ENCODE measurements at regions not wholly inside any gene's neighbourhood (a gene's known extent, or its start where the extent isn't known, plus 50 kb on each side); places are given as distances from the start of the nearest gene placed in this dataset.
A peak's percentile ranks its signal among the peaks of the same experiment; 100 is the strongest.

GRCh38 chr11:28476049-28476448 lies 367.9 kb downstream of the METTL15 start:
- no peak overlapping the region for H3K4me2 ChIP-seq
- no peak overlapping the region for H3K9ac ChIP-seq
- H2AFZ ChIP-seq (ENCODE audit: low read depth) = no peak overlapping the region
- peak; percentile 60 for TF ChIP-seq GATA2 (CRISPR knock-in tag; IDR thresholded peaks at IDR 0.05)
- TF ChIP-seq, protein P1, sequence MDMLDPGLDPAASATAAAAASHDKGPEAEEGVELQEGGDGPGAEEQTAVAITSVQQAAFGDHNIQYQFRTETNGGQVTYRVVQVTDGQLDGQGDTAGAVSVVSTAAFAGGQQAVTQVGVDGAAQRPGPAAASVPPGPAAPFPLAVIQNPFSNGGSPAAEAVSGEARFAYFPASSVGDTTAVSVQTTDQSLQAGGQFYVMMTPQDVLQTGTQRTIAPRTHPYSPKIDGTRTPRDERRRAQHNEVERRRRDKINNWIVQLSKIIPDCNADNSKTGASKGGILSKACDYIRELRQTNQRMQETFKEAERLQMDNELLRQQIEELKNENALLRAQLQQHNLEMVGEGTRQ (IDR thresholded peaks at IDR 0.05; ENCODE audit: borderline replicate concordance, low read depth, low read length) = no peak
- TF ChIP-seq TCF12 (IDR thresholded peaks at IDR 0.05) = peak; percentile 45; the same call in 1 of the 2 replicates
- peak in 1 of 2 experiments; percentile 62; a peak in 2 of 4 replicates for TF ChIP-seq EP300 (IDR thresholded peaks at IDR 0.05; ENCODE audit: borderline replicate concordance in 1 of 2, low read depth in 1 of 2, low read length in 1 of 2)
- H3K36me3 ChIP-seq (replicated peaks in 1 of 2; ENCODE audit: control insufficient read depth in 1 of 2, insufficient read depth in 2 of 2, low read length in 1 of 2) = no peaks in the 10 kb centered on the region
- no peaks in the 10 kb centered on the region for H4K20me1 ChIP-seq (ENCODE audit: insufficient read depth)
- POLR2A ChIA-PET = no interaction called here
- H3K79me2 ChIP-seq (ENCODE audit: insufficient read depth) = no peaks in the 10 kb centered on the region
- peaks cover 0 to 8% of the 10 kb centered on the region in 2 experiments; a peak in 1 of 4 replicates for H3K4me1 ChIP-seq (ENCODE audit: control insufficient read depth in 1 of 2, insufficient read depth in 2 of 2, low read depth in 1 of 2, low read length in 1 of 2)
- no peak overlapping the region for H3K27ac ChIP-seq (ENCODE audit: low read depth in 2 of 2, low read length in 1 of 2)
- no peaks in the 10 kb centered on the region for H3F3A ChIP-seq (replicated peaks; ENCODE audit: insufficient read depth)
- no peak overlapping the region for H3K4me3 ChIP-seq (ENCODE audit: low read depth in 2 of 2, low read length in 1 of 2)
- peak; percentile 3 for DNase-seq
- no peaks in the 10 kb centered on the region for H3K9me3 ChIP-seq
- no peaks in the 10 kb centered on the region for H3K9me2 ChIP-seq
- no peaks in the 10 kb centered on the region for H3K27me3 ChIP-seq (ENCODE audit: insufficient read depth)
- whole genome bisulfite sequencing (ENCODE audit: low lambda C conversion rate) = 41% methylated on average over 3 of the region's 3 CpGs
- CTCF ChIA-PET = no interaction called here

- Histone ChIP-seq H3K36me3 (replicated peaks in 1 of 2; ENCODE audit: control insufficient read depth in 1 of 2, insufficient read depth in 2 of 2, low read length in 1 of 2) (no peaks in the 10 kb centered on the region), H3K9ac (no peak overlapping the region), H3K27me3 (ENCODE audit: insufficient read depth) (no peaks in the 10 kb centered on the region), H3K4me2 (no peak overlapping the region), H3K4me3 (ENCODE audit: low read depth in 2 of 2, low read length in 1 of 2) (no peak overlapping the region), H3K27ac (ENCODE audit: low read depth in 2 of 2, low read length in 1 of 2) (no peak overlapping the region), H3K4me1 (ENCODE audit: control insufficient read depth in 1 of 2, insufficient read depth in 2 of 2, low read depth in 1 of 2, low read length in 1 of 2) (peaks cover 0 to 8% of the 10 kb centered on the region in 2 experiments; a peak in 1 of 4 replicates), H4K20me1 (ENCODE audit: insufficient read depth) (no peaks in the 10 kb centered on the region), H3K9me2 (no peaks in the 10 kb centered on the region), H2AFZ (ENCODE audit: low read depth) (no peak overlapping the region), H3F3A (replicated peaks; ENCODE audit: insufficient read depth) (no peaks in the 10 kb centered on the region), H3K9me3 (no peaks in the 10 kb centered on the region), H3K79me2 (ENCODE audit: insufficient read depth) (no peaks in the 10 kb centered on the region)
- TF ChIP-seq TEAD4 (IDR thresholded peaks at IDR 0.05; ENCODE audit: borderline replicate concordance, insufficient read depth) = no peak
- no peak for TF ChIP-seq NFIC (IDR thresholded peaks at IDR 0.05; ENCODE audit: borderline replicate concordance)
- TF ChIP-seq RCOR1 (IDR thresholded peaks at IDR 0.05; ENCODE audit: low read length) = no peak
- TF ChIP-seq YY1 (IDR thresholded peaks at IDR 0.05; ENCODE audit: low read depth) = no peak
- TF ChIP-seq CHD2 (IDR thresholded peaks at IDR 0.05; ENCODE audit: low read length, partially characterized antibody) = no peak
- no peak for TF ChIP-seq FOSL2 (IDR thresholded peaks at IDR 0.05; ENCODE audit: borderline replicate concordance, low read depth)
- TF ChIP-seq TAF1 (IDR thresholded peaks at IDR 0.05; ENCODE audit: borderline replicate concordance, low read depth, low read length) = no peak
- TF ChIP-seq GABPA (IDR thresholded peaks at IDR 0.05; ENCODE audit: low read depth) = no peak
- TF ChIP-seq POLR2AphosphoS5 (IDR thresholded peaks at IDR 0.05; ENCODE audit: low read depth, low read length) = no peak
- TF ChIP-seq SIN3A (IDR thresholded peaks at IDR 0.05; ENCODE audit: borderline replicate concordance, low read depth, low read length) = no peak
- no peak for TF ChIP-seq USF1 (IDR thresholded peaks at IDR 0.05; ENCODE audit: borderline replicate concordance, low read depth)
- no peak for TF ChIP-seq CTCF (IDR thresholded peaks at IDR 0.05)
- no peak for TF ChIP-seq NRF1 (IDR thresholded peaks at IDR 0.05; ENCODE audit: low read depth, low read length)
- TF ChIP-seq, protein P1 (IDR thresholded peaks at IDR 0.05; ENCODE audit: borderline replicate concordance, low read depth, low read length) = no peak
- no peak for TF ChIP-seq SMC3 (IDR thresholded peaks at IDR 0.05; ENCODE audit: low read depth, low read length)
- CTCF ChIA-PET = interaction anchor here (0.5 kb wide), 1 partner anchor 317 kb away, joined by 3 read pairs; no protein-coding TSS in a partner anchor
- no peak for DNase-seq
- POLR2A ChIA-PET = no interaction called here
These were observed 364.7 kb downstream of the METTL15 start for GRCh38 chr11:28472904-28473303.
